Mammary epithelial cell (primary cell): ENCODE measurements at regions not wholly inside any gene's neighbourhood (a gene's known extent, or its start where the extent isn't known, plus 50 kb on each side); places are given as distances from the start of the nearest gene placed in this dataset.

Source experiments
- EZH2 ChIP-seq: IDR thresholded peaks from 2 replicates; pipeline ENCODE4 v1.6.1; 2012; ENCODE audit warnings: low read length, inconsistent platforms, borderline replicate concordance
- TF ChIP-seq, protein P1 (sequence below), 2 donors: IDR thresholded peaks in 1 of 2; conservative IDR thresholded peaks in 1 of 2; 2 replicates each; pipeline ENCODE4 v1.5.1; 2011 to 2012; ENCODE audit warnings: inconsistent platforms in 2 of 2, low read length in 2 of 2, mild to moderate bottlenecking in 2 of 2, control low read depth in 1 of 2, low read depth in 1 of 2; ENCODE audit not compliant: insufficient read depth in 1 of 2; ENCODE audit errors: extremely low read depth in 1 of 2

- TF ChIP-seq, protein P1, sequence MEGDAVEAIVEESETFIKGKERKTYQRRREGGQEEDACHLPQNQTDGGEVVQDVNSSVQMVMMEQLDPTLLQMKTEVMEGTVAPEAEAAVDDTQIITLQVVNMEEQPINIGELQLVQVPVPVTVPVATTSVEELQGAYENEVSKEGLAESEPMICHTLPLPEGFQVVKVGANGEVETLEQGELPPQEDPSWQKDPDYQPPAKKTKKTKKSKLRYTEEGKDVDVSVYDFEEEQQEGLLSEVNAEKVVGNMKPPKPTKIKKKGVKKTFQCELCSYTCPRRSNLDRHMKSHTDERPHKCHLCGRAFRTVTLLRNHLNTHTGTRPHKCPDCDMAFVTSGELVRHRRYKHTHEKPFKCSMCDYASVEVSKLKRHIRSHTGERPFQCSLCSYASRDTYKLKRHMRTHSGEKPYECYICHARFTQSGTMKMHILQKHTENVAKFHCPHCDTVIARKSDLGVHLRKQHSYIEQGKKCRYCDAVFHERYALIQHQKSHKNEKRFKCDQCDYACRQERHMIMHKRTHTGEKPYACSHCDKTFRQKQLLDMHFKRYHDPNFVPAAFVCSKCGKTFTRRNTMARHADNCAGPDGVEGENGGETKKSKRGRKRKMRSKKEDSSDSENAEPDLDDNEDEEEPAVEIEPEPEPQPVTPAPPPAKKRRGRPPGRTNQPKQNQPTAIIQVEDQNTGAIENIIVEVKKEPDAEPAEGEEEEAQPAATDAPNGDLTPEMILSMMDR (conservative IDR thresholded peaks at IDR 0.05 in 1 of 2, IDR thresholded peaks at IDR 0.05 in 1 of 2; ENCODE audit: extremely low read depth in 1 of 2, insufficient read depth in 1 of 2, low read depth in 1 of 2, low read length in 2 of 2): no peak
- no peak for TF ChIP-seq EZH2
Observed at GRCh38 chr2:128742467-128742866, 423.8 kb upstream of the HS6ST1 start.
